HL-60 (cell line): ENCODE measurements at regions not wholly inside any gene's neighbourhood (a gene's known extent, or its start where the extent isn't known, plus 50 kb on each side); places are given as distances from the start of the nearest gene placed in this dataset.

Source experiments
- POLR2AphosphoS5 ChIP-seq: IDR thresholded peaks from 2 replicates; pipeline ENCODE4 v1.6.1; 2012; ENCODE audit warnings: low read depth
- SPI1 ChIP-seq: IDR thresholded peaks from 2 replicates; pipeline ENCODE4 v1.6.1; 2012; ENCODE audit warnings: low read depth, mild to moderate bottlenecking, borderline replicate concordance
- TF ChIP-seq, protein P1 (sequence below): IDR thresholded peaks from one replicate; pipeline ENCODE4 v1.5.1; 2011; ENCODE audit warnings: low read length, control low read depth, inconsistent platforms; ENCODE audit not compliant: insufficient read depth

DNA sequence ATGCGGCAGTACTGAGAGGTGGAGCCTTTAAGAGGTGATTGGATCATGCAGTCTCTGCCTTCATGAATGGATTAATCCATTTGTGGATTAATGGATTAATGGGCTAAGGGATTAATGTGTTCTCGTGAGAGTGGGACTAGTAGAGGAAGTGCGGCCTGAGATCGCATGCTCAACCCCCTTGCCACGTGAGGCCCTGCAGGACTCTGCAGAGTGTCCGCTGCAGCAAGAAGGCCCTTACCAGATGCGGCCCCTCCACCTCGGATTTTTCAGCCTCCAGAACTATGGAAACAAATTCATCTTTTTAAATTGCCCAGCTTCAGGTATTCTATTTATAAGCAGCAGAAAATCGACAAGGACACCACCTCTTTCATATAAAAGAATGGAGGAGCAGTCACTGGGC lies 148.8 kb downstream of the TPRA1 start:
- TF ChIP-seq, protein P1, sequence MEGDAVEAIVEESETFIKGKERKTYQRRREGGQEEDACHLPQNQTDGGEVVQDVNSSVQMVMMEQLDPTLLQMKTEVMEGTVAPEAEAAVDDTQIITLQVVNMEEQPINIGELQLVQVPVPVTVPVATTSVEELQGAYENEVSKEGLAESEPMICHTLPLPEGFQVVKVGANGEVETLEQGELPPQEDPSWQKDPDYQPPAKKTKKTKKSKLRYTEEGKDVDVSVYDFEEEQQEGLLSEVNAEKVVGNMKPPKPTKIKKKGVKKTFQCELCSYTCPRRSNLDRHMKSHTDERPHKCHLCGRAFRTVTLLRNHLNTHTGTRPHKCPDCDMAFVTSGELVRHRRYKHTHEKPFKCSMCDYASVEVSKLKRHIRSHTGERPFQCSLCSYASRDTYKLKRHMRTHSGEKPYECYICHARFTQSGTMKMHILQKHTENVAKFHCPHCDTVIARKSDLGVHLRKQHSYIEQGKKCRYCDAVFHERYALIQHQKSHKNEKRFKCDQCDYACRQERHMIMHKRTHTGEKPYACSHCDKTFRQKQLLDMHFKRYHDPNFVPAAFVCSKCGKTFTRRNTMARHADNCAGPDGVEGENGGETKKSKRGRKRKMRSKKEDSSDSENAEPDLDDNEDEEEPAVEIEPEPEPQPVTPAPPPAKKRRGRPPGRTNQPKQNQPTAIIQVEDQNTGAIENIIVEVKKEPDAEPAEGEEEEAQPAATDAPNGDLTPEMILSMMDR = no peak
- TF ChIP-seq POLR2AphosphoS5 (no peak), SPI1 (no peak)
